DND-41 (cell line): ENCODE measurements at regions not wholly inside any gene's neighbourhood (a gene's known extent, or its start where the extent isn't known, plus 50 kb on each side); places are given as distances from the start of the nearest gene placed in this dataset.

Experiments used
- ATAC-seq: fragments of 200-7000 bp; cut with Tn5 transposase; 3 replicates; pipeline ENCODE4 v1.9.1; 2021; ENCODE audit warnings: low read depth; ENCODE audit not compliant: insufficient read depth
- DNase-seq: peaks from one replicate; pipeline ENCODE4 v3.0.0-alpha.2; 2020
- H2AFZ ChIP-seq: 2 replicates; pipeline ENCODE4 v1.6.0; 2012; ENCODE audit warnings: low read depth, low read length
- H3K27ac ChIP-seq: 2 replicates; pipeline ENCODE4 v1.5.1; 2012; ENCODE audit warnings: low read length, inconsistent platforms
- H3K27me3 ChIP-seq: fragments of 200-600 bp; sonication (generic); 2 replicates; pipeline ENCODE4 v1.6.0; 2012; ENCODE audit warnings: low read length, mild to moderate bottlenecking, inconsistent platforms; ENCODE audit not compliant: insufficient read depth, poor library complexity
- H3K36me3 ChIP-seq: 2 replicates; pipeline ENCODE4 v1.5.1; 2012; ENCODE audit warnings: low read length, inconsistent platforms; ENCODE audit not compliant: insufficient read depth
- H3K4me1 ChIP-seq: 2 replicates; pipeline ENCODE4 v1.5.1; 2012; ENCODE audit warnings: mild to moderate bottlenecking, low read length; ENCODE audit not compliant: insufficient read depth
- H3K4me2 ChIP-seq: 2 replicates; pipeline ENCODE4 v1.6.0; 2012; ENCODE audit warnings: mild to moderate bottlenecking, moderate library complexity, low read length, inconsistent platforms; ENCODE audit not compliant: insufficient read depth
- H3K4me3 ChIP-seq, 2 experiments: fragments of 200-600 bp in 1 of 2; shearing (Covaris generic) in 1 of 2; 2 replicates each; pipeline ENCODE4 v1.5.1; 2012 to 2016; ENCODE audit warnings: inconsistent platforms in 2 of 2, low read length in 2 of 2, mild to moderate bottlenecking in 2 of 2, low read depth in 1 of 2, moderate library complexity in 1 of 2
- H3K79me2 ChIP-seq: 2 replicates; pipeline ENCODE4 v1.6.0; 2012; ENCODE audit warnings: low read length, inconsistent platforms; ENCODE audit not compliant: insufficient read depth
- H3K9ac ChIP-seq: 2 replicates; pipeline ENCODE4 v1.6.0; 2012; ENCODE audit warnings: low read depth, mild to moderate bottlenecking, inconsistent platforms, low read length, moderate library complexity
- H3K9me3 ChIP-seq: 2 replicates; pipeline ENCODE4 v1.5.1; 2012; ENCODE audit warnings: low read length, moderate library complexity, mild to moderate bottlenecking, inconsistent platforms; ENCODE audit not compliant: insufficient read depth, severe bottlenecking
- H4K20me1 ChIP-seq: 2 replicates; pipeline ENCODE4 v1.6.0; 2012; ENCODE audit warnings: low read length; ENCODE audit not compliant: insufficient read depth
- EZH2 ChIP-seq: IDR thresholded peaks from 3 replicates; pipeline ENCODE4 v1.6.1; 2012; ENCODE audit warnings: borderline replicate concordance, low read depth, mild to moderate bottlenecking, moderate library complexity, low read length, inconsistent platforms; ENCODE audit not compliant: severe bottlenecking
- TF ChIP-seq, protein P1 (sequence below): IDR thresholded peaks from 2 replicates; pipeline ENCODE4 v1.5.1; 2012; ENCODE audit warnings: borderline replicate concordance, low read length, moderate library complexity, mild to moderate bottlenecking; ENCODE audit not compliant: poor library complexity, severe bottlenecking; ENCODE audit errors: extremely low read depth

DNA sequence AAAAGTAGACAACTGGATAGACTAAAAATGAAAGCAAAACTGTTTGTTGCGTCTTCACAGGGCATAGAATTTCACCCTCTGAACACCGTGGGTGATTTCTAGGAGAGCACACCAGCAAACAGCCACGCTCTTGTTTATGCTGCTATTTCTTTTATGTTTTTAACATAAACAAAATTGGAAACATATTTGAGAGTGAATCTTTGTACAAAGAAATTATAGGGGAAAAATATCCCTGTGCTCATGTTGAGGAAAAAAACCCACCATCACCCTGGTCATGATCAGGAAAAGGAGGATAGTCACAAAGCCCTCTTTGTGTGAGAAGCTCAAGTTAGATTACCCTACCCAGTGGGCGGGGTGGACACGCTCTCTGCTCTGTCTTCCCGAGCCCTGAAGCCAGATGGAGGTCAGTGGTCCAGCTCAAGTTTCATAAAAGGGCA lies 313.3 kb downstream of the SATB1 start:
- no peaks in the 10 kb centered on the region for H3K9me3 ChIP-seq
- peak; percentile 89 for ATAC-seq
- peak overlapping the region; percentile 58 for H3K9ac ChIP-seq
- H3K27me3 ChIP-seq: no peaks in the 10 kb centered on the region
- TF ChIP-seq, protein P1, sequence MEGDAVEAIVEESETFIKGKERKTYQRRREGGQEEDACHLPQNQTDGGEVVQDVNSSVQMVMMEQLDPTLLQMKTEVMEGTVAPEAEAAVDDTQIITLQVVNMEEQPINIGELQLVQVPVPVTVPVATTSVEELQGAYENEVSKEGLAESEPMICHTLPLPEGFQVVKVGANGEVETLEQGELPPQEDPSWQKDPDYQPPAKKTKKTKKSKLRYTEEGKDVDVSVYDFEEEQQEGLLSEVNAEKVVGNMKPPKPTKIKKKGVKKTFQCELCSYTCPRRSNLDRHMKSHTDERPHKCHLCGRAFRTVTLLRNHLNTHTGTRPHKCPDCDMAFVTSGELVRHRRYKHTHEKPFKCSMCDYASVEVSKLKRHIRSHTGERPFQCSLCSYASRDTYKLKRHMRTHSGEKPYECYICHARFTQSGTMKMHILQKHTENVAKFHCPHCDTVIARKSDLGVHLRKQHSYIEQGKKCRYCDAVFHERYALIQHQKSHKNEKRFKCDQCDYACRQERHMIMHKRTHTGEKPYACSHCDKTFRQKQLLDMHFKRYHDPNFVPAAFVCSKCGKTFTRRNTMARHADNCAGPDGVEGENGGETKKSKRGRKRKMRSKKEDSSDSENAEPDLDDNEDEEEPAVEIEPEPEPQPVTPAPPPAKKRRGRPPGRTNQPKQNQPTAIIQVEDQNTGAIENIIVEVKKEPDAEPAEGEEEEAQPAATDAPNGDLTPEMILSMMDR: no peak
- TF ChIP-seq EZH2: no peak
- H3K4me2 ChIP-seq: peak overlapping the region; percentile 68
- H3K27ac ChIP-seq: peak overlapping the region; percentile 90
- peak overlapping the region; percentile 70 for H2AFZ ChIP-seq
- H3K36me3 ChIP-seq: no peaks in the 10 kb centered on the region
- DNase-seq: peak; percentile 67
- no peaks in the 10 kb centered on the region for H4K20me1 ChIP-seq
- H3K4me3 ChIP-seq: peak overlapping the region; percentile 13 to 49; a peak in 3 of 4 replicates
- H3K79me2 ChIP-seq: no peaks in the 10 kb centered on the region
- H3K4me1 ChIP-seq: peaks cover 44% of the 10 kb centered on the region

DNA sequence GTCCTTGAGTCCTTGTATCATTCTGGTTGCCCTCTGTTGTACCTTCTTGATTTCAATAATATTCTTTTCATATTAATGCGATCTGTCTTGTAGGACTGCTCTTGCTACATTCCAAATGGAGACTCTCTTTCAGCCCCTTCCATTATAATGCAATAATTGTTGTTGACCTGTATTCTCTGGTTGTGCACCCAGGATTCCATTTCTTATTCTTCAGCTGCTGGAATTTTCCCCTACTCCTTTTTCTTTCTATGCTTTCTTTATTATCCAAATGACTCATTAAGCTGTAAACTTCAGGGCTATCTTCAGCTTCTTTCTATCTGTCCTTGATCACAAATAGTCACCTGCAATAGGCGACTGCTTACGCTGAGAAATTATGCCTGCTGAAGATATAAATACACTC lies 321.5 kb downstream of the SATB1 start:
- TF ChIP-seq EZH2: no peak
- TF ChIP-seq, protein P1: no peak
- no peaks in the 10 kb centered on the region for H3K79me2 ChIP-seq
- DNase-seq (no peak), ATAC-seq (no peak)
- no peaks in the 10 kb centered on the region for H4K20me1 ChIP-seq
- H3K4me1 ChIP-seq: peaks cover 23% of the 10 kb centered on the region
- H3K9ac ChIP-seq: no peak overlapping the region
- no peak overlapping the region for H2AFZ ChIP-seq
- H3K4me2 ChIP-seq: no peak overlapping the region
- H3K4me3 ChIP-seq: no peak overlapping the region
- no peak overlapping the region for H3K27ac ChIP-seq
- H3K36me3 ChIP-seq: no peaks in the 10 kb centered on the region
- H3K9me3 ChIP-seq: no peaks in the 10 kb centered on the region
- no peaks in the 10 kb centered on the region for H3K27me3 ChIP-seq

DNA sequence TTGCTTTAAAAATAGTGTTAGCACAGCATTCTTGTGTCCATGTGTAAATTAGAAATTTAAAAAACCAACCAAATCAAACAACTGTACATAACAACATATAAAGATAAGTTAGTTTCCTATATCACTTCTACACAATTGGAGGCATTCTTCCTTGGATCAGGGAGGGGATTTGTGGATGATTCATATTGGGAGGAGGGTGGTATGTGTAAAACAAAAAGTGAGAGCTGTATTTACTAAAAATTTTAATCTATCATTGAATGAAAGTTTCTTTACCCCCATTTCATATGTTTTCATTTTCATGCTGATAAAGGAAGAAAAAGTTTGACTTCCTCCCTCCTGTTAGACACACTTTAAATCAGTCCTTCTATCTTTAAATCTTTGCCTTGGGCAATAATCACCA lies 325.0 kb downstream of the SATB1 start:
- H3K79me2 ChIP-seq: no peaks in the 10 kb centered on the region
- no peaks in the 10 kb centered on the region for H4K20me1 ChIP-seq
- peak overlapping the region; percentile 3; the same call in 1 of the 2 replicates for H3K27ac ChIP-seq
- no peaks in the 10 kb centered on the region for H3K27me3 ChIP-seq
- peaks cover 23% of the 10 kb centered on the region for H3K4me1 ChIP-seq
- H3K4me2 ChIP-seq: no peak overlapping the region
- no peak overlapping the region for H3K9ac ChIP-seq
- no peak overlapping the region for H3K4me3 ChIP-seq
- no peak overlapping the region for H2AFZ ChIP-seq
- TF ChIP-seq EZH2: no peak
- TF ChIP-seq, protein P1: no peak
- peaks cover 6% of the 10 kb centered on the region; the same call in 1 of the 2 replicates for H3K36me3 ChIP-seq
- ATAC-seq: no peak
- peaks cover 9% of the 10 kb centered on the region for H3K9me3 ChIP-seq
- DNase-seq: no peak
